Stimulated activated effector memory CD8-positive, alpha-beta T cell treated with anti-CD3 and anti-CD28 coated beads, Interleukin-12 subunit alpha, Interleukin-12 subunit beta, amount 100 ng/mL, for 72 hours (primary cell): ENCODE measurements at regions not wholly inside any gene's neighbourhood (a gene's known extent, or its start where the extent isn't known, plus 50 kb on each side); places are given as distances from the start of the nearest gene placed in this dataset.

Experiments used
- ATAC-seq: fragments of 150-1000 bp; cut with Tn5 transposase; 2 replicates; pipeline ENCODE4 v1.10.0; 2021
- DNase-seq, 2 donors: peaks; one replicate each; pipeline ENCODE4 v3.0.0; 2021 to 2022; ENCODE audit warnings: low spot score in 2 of 2
- H3K27ac Mint-ChIP-seq: one replicate; pipeline ENCODE4 v1.8.0; 2022; ENCODE audit warnings: mild to moderate bottlenecking, mixed read lengths
- H3K36me3 Mint-ChIP-seq: one replicate; pipeline ENCODE4 v1.8.0; 2022; ENCODE audit warnings: mild to moderate bottlenecking, mixed read lengths
- H3K4me1 Mint-ChIP-seq: one replicate; pipeline ENCODE4 v1.8.0; 2022; ENCODE audit warnings: mixed read lengths
- H3K4me3 Mint-ChIP-seq: one replicate; pipeline ENCODE4 v1.8.0; 2022; ENCODE audit warnings: mild to moderate bottlenecking, mixed read lengths
- H3K9me3 Mint-ChIP-seq: one replicate; pipeline ENCODE4 v1.8.0; 2022; ENCODE audit warnings: mixed read lengths

DNA sequence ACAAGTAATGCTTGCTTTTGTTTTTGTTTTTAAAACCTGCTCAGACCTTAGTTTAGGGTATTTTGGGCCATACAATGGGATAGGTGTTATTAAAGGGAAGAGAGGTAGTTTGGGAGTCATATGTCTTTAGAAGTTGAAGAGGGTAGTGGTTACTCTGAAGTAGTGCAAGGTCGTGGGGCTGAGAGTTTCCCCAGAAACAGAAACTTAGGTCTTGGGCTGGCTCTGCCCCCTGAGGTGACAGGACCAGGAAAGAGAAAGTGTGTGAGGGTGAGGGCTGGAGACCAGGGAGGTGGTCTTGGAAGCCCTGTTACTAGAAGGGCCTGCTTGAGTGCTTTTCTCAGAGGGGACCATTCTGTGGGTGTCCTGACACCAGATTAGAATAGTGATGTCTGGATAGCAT lies 500.5 kb upstream of the SPHKAP start:
- no peak for DNase-seq
- ATAC-seq, result no peak
- Mint-ChIP-seq H3K36me3 (no peaks in the 10 kb centered on the region), H3K27ac (no peak overlapping the region), H3K4me1 (no peaks in the 10 kb centered on the region), H3K4me3 (no peak overlapping the region), H3K9me3 (peaks cover 18% of the 10 kb centered on the region)

- H3K4me3 Mint-ChIP-seq, result no peak overlapping the region
- DNase-seq (no peak), ATAC-seq (no peak)
- H3K9me3 Mint-ChIP-seq, result peaks cover 17% of the 10 kb centered on the region
- no peaks in the 10 kb centered on the region for H3K4me1 Mint-ChIP-seq
- H3K27ac Mint-ChIP-seq, result no peak overlapping the region
- no peaks in the 10 kb centered on the region for H3K36me3 Mint-ChIP-seq
Observed at GRCh38 chr2:228681426-228681825, 499.9 kb upstream of the SPHKAP start.

GRCh38 chr2:228678110-228678509 lies 496.6 kb upstream of the SPHKAP start:
- no peaks in the 10 kb centered on the region for H3K4me1 Mint-ChIP-seq
- ATAC-seq, result no peak
- peaks cover 11% of the 10 kb centered on the region for H3K9me3 Mint-ChIP-seq

GRCh38 chr2:228675646-228676045 lies 494.2 kb upstream of the SPHKAP start:
- Mint-ChIP-seq H3K36me3 (no peaks in the 10 kb centered on the region), H3K27ac (no peak overlapping the region), H3K9me3 (peaks cover 8% of the 10 kb centered on the region), H3K4me3 (no peak overlapping the region), H3K4me1 (no peaks in the 10 kb centered on the region)
- no peak for DNase-seq
- ATAC-seq, result no peak

More at GRCh38 chr2:228678110-228678509, 496.6 kb upstream of the SPHKAP start:
- H3K36me3 Mint-ChIP-seq, result no peaks in the 10 kb centered on the region
- H3K27ac Mint-ChIP-seq, result no peak overlapping the region
- H3K4me3 Mint-ChIP-seq, result no peak overlapping the region
- DNase-seq, result no peak

- H3K9me3 Mint-ChIP-seq, result peaks cover 8% of the 10 kb centered on the region
- H3K27ac Mint-ChIP-seq, result no peak overlapping the region
- no peaks in the 10 kb centered on the region for H3K4me1 Mint-ChIP-seq
- no peak for ATAC-seq
- H3K4me3 Mint-ChIP-seq, result no peak overlapping the region
- no peak for DNase-seq
- no peaks in the 10 kb centered on the region for H3K36me3 Mint-ChIP-seq
Observed at GRCh38 chr2:228675091-228675490, 493.6 kb upstream of the SPHKAP start.

GRCh38 chr2:228673876-228674554 lies 492.5 kb upstream of the SPHKAP start:
- Mint-ChIP-seq H3K27ac (no peak overlapping the region), H3K9me3 (peaks cover 6% of the 10 kb centered on the region), H3K4me3 (no peak overlapping the region), H3K4me1 (no peaks in the 10 kb centered on the region), H3K36me3 (no peaks in the 10 kb centered on the region)
- DNase-seq, result no peak
- no peak for ATAC-seq

GRCh38 chr2:228669690-228670089 lies 488.2 kb upstream of the SPHKAP start:
- no peak for ATAC-seq
- Mint-ChIP-seq H3K9me3 (peaks cover 9% of the 10 kb centered on the region), H3K4me3 (no peak overlapping the region), H3K4me1 (no peaks in the 10 kb centered on the region), H3K27ac (no peak overlapping the region), H3K36me3 (no peaks in the 10 kb centered on the region)
- DNase-seq, result no peak

GRCh38 chr2:228665232-228665631 lies 483.7 kb upstream of the SPHKAP start:
- Mint-ChIP-seq H3K4me1 (no peaks in the 10 kb centered on the region), H3K36me3 (no peaks in the 10 kb centered on the region), H3K27ac (no peak overlapping the region), H3K9me3 (peaks cover 17% of the 10 kb centered on the region), H3K4me3 (no peak overlapping the region)
- no peak for ATAC-seq
- no peak for DNase-seq

DNA sequence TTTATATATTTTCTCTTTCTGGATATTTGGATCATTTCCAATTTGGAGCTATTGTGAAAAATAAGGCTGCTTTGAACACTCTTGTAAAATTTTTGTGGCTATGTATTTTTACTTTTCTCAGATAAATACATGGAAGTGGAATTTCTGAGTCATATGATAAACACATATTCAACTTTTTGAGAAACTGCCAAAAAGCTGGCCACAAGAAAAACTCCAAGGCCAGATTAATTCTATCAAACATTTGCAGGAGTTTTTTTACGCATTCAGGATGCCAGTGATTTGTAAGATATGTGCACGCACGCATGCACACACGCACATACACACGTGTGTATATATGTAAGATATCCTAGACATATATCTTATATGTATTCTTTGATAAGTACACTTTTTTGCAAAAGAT lies 477.5 kb upstream of the SPHKAP start:
- H3K4me1 Mint-ChIP-seq, result no peaks in the 10 kb centered on the region
- no peaks in the 10 kb centered on the region for H3K36me3 Mint-ChIP-seq
- no peak overlapping the region for H3K27ac Mint-ChIP-seq
- DNase-seq, result no peak
- no peak overlapping the region for H3K4me3 Mint-ChIP-seq
- peaks cover 12% of the 10 kb centered on the region for H3K9me3 Mint-ChIP-seq
- ATAC-seq, result no peak

DNA sequence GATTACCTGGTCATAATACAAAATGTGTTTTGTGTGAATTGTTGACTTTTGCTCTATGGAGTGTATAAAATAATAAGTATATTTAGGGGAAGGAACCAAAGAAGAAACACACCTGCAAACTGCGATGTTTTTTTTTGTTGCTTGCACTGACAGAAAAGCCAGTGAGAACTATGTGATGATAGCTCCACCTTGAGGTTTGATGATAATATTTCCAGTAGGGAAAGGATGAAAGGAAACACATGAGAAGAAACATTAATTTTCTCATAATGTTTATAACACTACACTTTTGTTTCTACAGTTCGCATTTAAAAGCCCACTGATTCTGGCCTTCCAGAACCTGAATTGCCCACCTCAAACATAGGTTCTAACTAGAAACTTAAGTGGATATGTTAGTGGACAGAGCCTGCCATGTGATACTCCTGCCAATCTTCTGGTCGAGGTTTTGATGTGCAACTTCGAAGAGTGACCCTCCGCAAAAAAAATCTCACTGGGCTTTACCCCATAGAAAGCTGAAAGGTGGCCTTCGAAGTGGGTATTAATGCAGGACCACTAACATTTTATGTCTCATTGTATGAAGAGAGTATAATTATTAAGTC lies 476.4 kb upstream of the SPHKAP start:
- Mint-ChIP-seq H3K4me1 (no peaks in the 10 kb centered on the region), H3K27ac (no peak overlapping the region), H3K4me3 (no peak overlapping the region), H3K9me3 (peaks cover 9% of the 10 kb centered on the region), H3K36me3 (no peaks in the 10 kb centered on the region)
- DNase-seq (no peak), ATAC-seq (no peak)

DNA sequence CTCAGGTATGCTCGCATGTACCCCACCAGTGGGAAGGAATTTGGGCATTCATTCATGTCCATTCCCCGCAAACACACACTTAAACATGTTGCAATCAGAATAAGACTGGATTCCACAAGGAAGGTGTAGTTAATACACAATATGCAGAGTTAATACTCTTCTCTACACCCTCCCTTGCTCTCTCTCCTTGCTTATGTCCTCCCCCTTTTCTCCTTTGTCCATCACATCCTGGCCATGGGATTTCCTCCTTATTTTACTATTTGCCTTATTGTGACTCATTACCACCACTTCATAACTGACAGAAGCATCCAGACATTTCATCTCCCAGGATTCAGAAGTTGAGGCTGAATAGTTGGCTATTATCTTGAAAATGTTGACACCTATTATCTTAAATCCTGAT lies 473.8 kb upstream of the SPHKAP start:
- no peak overlapping the region for H3K4me3 Mint-ChIP-seq
- no peaks in the 10 kb centered on the region for H3K4me1 Mint-ChIP-seq
- DNase-seq (no peak), ATAC-seq (no peak)
- H3K27ac Mint-ChIP-seq, result no peak overlapping the region
- peaks cover 9% of the 10 kb centered on the region for H3K9me3 Mint-ChIP-seq
- H3K36me3 Mint-ChIP-seq, result no peaks in the 10 kb centered on the region

- Mint-ChIP-seq H3K27ac (no peak overlapping the region), H3K4me3 (no peak overlapping the region), H3K36me3 (no peaks in the 10 kb centered on the region), H3K4me1 (no peaks in the 10 kb centered on the region), H3K9me3 (peaks cover 9% of the 10 kb centered on the region)
- DNase-seq (no peak), ATAC-seq (no peak)
Observed at GRCh38 chr2:228654707-228655106, 473.2 kb upstream of the SPHKAP start.

DNA sequence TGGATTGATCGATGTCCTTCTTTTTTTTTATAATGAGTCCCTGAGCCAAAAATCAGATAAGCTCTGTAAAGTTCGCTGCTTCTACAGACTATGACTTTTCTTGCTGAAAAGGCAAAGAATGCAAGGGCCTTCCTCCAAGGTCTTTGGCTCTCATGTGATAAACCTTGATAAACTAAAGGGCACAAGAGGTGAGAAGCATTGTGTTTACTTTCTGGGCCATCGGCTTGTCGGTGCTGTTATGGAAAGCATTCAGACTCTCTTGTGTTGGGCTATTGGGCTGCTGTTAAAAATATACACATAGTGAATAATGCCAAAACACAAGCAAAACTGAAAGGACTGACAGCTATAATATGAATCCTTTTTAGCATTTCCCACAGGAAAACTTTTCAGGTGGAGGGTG lies 472.4 kb upstream of the SPHKAP start:
- Mint-ChIP-seq H3K4me1 (no peaks in the 10 kb centered on the region), H3K27ac (no peak overlapping the region), H3K36me3 (no peaks in the 10 kb centered on the region), H3K9me3 (peaks cover 9% of the 10 kb centered on the region), H3K4me3 (no peak overlapping the region)
- ATAC-seq (no peak), DNase-seq (no peak)

GRCh38 chr2:228652366-228652765 lies 470.9 kb upstream of the SPHKAP start:
- ATAC-seq (no peak), DNase-seq (no peak)
- H3K36me3 Mint-ChIP-seq, result no peaks in the 10 kb centered on the region
- H3K9me3 Mint-ChIP-seq, result peaks cover 7% of the 10 kb centered on the region
- H3K4me1 Mint-ChIP-seq, result no peaks in the 10 kb centered on the region
- H3K4me3 Mint-ChIP-seq, result no peak overlapping the region
- no peak overlapping the region for H3K27ac Mint-ChIP-seq

GRCh38 chr2:228649876-228650275 lies 468.4 kb upstream of the SPHKAP start:
- DNase-seq (no peak), ATAC-seq (no peak)
- H3K36me3 Mint-ChIP-seq, result no peaks in the 10 kb centered on the region
- no peak overlapping the region for H3K27ac Mint-ChIP-seq
- H3K4me3 Mint-ChIP-seq, result no peak overlapping the region
- H3K4me1 Mint-ChIP-seq, result no peaks in the 10 kb centered on the region
- peaks cover 7% of the 10 kb centered on the region for H3K9me3 Mint-ChIP-seq

DNA sequence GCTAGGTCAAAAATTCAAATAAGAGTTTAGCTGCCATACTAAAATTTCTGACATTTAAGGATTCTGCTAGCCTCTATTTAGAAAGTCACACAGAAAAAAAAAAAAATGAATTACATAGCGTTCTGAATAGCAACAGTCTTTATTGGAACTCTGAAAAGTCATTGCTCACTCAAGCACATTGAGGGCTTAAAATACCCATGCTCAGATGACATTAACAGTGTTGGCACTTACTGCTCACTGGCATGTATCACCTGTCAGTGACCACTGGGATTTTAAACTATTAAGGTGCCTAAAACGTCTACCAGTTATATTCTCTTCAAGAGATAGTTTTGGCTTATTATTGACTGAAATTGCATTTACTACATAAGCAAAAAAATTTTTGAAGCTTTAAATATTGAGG lies 468.0 kb upstream of the SPHKAP start:
- Mint-ChIP-seq H3K36me3 (no peaks in the 10 kb centered on the region), H3K4me1 (no peaks in the 10 kb centered on the region), H3K27ac (no peak overlapping the region), H3K9me3 (peaks cover 7% of the 10 kb centered on the region), H3K4me3 (no peak overlapping the region)
- DNase-seq, result no peak
- no peak for ATAC-seq
